Ishikawa (cell line): ENCODE measurements at regions not wholly inside any gene's neighbourhood (a gene's known extent, or its start where the extent isn't known, plus 50 kb on each side); places are given as distances from the start of the nearest gene placed in this dataset.

ENCODE experiments used
- CEBPB ChIP-seq: IDR thresholded peaks from 2 replicates; pipeline ENCODE4 v1.6.1; 2012
- CREB1 ChIP-seq: IDR thresholded peaks from 2 replicates; pipeline ENCODE4 v1.6.1; 2012; ENCODE audit warnings: low read depth
- EGR1 ChIP-seq: IDR thresholded peaks from 2 replicates; pipeline ENCODE4 v1.6.1; 2012
- EP300 ChIP-seq: IDR thresholded peaks from 2 replicates; pipeline ENCODE4 v1.6.1; 2012; ENCODE audit warnings: borderline replicate concordance
- FOXM1 ChIP-seq: IDR thresholded peaks from 2 replicates; pipeline ENCODE4 v1.6.1; 2012; ENCODE audit warnings: low read depth, borderline replicate concordance
- MAX ChIP-seq: IDR thresholded peaks from 2 replicates; pipeline ENCODE4 v1.6.1; 2012
- NFIC ChIP-seq: IDR thresholded peaks from 2 replicates; pipeline ENCODE4 v1.6.1; 2012
- RAD21 ChIP-seq: IDR thresholded peaks from 2 replicates; pipeline ENCODE4 v1.6.1; 2012; ENCODE audit warnings: low read depth
- REST ChIP-seq: IDR thresholded peaks from 2 replicates; pipeline ENCODE4 v1.6.1; 2012; ENCODE audit warnings: low read depth, mild to moderate bottlenecking
- TAF1 ChIP-seq: IDR thresholded peaks from 2 replicates; pipeline ENCODE4 v1.6.1; 2012; ENCODE audit warnings: low read depth, mild to moderate bottlenecking
- TCF12 ChIP-seq: IDR thresholded peaks from 2 replicates; pipeline ENCODE4 v1.6.1; 2012; ENCODE audit warnings: low read depth
- TEAD4 ChIP-seq: IDR thresholded peaks from 2 replicates; pipeline ENCODE4 v1.6.1; 2012
- USF1 ChIP-seq: IDR thresholded peaks from 2 replicates; pipeline ENCODE4 v1.6.1; 2012
- YY1 ChIP-seq: IDR thresholded peaks from 2 replicates; pipeline ENCODE4 v1.6.1; 2012; ENCODE audit warnings: low read depth
- ZBTB7A ChIP-seq: IDR thresholded peaks from 2 replicates; pipeline ENCODE4 v1.6.1; 2012; ENCODE audit warnings: low read depth

- no peak for TF ChIP-seq EP300
- TF ChIP-seq CEBPB: no peak
- no peak for TF ChIP-seq TAF1
- no peak for TF ChIP-seq ZBTB7A
- no peak for TF ChIP-seq TEAD4
- no peak for TF ChIP-seq NFIC
- TF ChIP-seq YY1: no peak
- no peak for TF ChIP-seq USF1
- TF ChIP-seq REST: no peak
- no peak for TF ChIP-seq MAX
- TF ChIP-seq EGR1: no peak
- TF ChIP-seq CREB1: no peak
These were observed 99.4 kb upstream of the S1PR1 start for GRCh38 chr1:101137144-101138126.

- TF ChIP-seq MAX (no peak), TCF12 (no peak), USF1 (no peak), YY1 (no peak), NFIC (no peak), TEAD4 (no peak), ZBTB7A (no peak), EP300 (no peak), REST (no peak), TAF1 (no peak), FOXM1 (no peak), CEBPB (no peak), RAD21 (no peak; the same call in 1 of the 2 replicates), CREB1 (no peak), EGR1 (no peak)
These were observed 100.1 kb upstream of the S1PR1 start for GRCh38 chr1:101136739-101137138.

GRCh38 chr1:101136271-101136670 lies 100.5 kb upstream of the S1PR1 start:
- TF ChIP-seq YY1: no peak
- TF ChIP-seq REST: no peak
- TF ChIP-seq USF1: no peak
- TF ChIP-seq NFIC: no peak
- no peak for TF ChIP-seq EP300

- TF ChIP-seq NFIC (no peak), MAX (no peak), USF1 (no peak)
These were observed 101.3 kb upstream of the S1PR1 start for GRCh38 chr1:101135526-101135925.
